CD4-positive, alpha-beta T cell treated with Interleukin-15 for 4 hours (primary cell): ENCODE measurements at regions not wholly inside any gene's neighbourhood (a gene's known extent, or its start where the extent isn't known, plus 50 kb on each side); places are given as distances from the start of the nearest gene placed in this dataset.
A peak's percentile ranks its signal among the peaks of the same experiment; 100 is the strongest.

ENCODE experiments used
- DNase-seq: peaks from one replicate; pipeline ENCODE4 v3.0.0-alpha.2; 2020; ENCODE audit warnings: low spot score

DNA sequence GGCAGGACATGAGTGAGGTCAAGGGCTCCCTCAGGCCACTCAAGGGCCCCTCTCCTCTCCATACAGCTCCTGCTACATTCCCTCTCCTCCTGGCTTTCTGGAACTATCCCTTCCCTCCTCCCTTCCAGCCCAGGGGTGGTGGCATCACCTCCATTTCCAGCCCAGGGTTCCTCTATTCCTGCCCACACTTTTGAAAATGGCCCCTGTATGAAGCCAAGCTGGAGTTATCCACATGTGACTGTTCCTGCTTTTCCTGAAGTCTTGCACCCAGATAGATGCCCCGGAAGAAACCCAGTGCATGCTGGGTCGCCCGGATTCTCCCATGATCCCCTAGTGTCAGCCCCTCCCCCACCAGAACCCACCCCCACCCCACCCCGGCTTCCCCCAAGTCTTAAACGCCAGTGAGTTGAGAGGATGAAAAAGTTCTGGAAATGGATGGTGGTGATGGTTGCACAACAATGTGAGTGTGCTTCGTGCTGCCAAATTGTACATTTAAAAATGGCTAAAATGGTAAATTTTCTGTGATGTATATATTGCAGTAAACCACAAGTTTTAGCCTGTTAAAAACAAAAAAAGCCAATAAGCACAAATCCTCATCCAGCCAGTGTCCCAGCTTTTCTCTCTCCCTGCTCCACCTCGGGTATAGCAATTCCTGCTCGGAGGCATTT is 136.9 kb downstream of the SCARB1 start:
- DNase-seq: no peak

DNA sequence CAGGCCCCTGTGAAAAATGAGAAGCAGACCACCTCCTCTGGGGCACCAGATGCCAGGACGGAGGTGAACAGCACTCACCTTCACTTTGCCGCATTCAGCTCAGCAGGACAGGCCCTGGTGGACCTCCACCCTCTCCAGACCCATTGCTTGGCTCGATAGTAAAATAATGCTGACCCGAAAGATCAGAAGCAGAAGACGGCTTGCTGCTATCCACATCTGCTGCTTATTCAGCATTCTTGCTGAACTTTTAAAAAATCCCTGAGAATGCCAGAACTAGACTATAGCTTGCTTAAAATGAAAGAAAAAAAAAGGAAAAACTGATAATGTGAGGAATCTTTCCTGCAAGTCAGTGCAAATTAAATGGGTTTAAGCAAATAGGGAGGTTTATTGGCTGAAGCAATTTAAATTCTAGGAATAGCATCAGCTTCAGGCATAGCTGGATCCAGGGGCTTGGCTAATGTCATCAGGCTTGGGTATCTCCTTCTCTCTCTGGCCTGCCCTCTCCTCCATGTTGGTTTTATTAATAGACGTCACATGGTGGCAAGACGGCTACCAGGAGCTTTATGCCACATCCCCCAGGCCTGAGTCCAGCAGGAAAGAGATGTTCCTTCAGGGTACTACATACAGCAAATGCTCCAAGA is 137.9 kb downstream of the SCARB1 start:
- no peak for DNase-seq

DNA sequence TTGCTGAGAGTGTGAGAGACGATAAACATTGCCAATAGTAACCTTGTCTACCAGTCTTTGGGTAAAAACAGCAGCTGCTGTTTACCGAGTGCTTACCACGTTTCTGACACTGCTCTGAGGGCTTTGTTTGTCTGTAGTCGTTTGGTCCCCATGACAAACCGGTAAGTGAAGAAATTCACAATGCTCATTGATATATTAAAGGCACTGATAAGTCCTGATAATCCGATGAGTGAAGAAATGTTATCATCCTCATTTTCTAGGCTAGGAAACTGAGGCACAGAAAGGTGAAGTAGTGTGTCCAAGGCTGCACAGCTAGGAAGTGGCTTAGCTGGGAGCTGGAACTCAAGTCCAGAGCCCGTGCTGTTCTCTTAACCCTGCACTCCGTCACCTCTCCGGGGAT is 138.6 kb downstream of the SCARB1 start:
- DNase-seq: no peak

GRCh38 chr12:124722878-124723277 is 140.8 kb downstream of the SCARB1 start:
- DNase-seq: no peak

GRCh38 chr12:124721501-124722162 is 142.0 kb downstream of the SCARB1 start:
- DNase-seq: no peak

DNA sequence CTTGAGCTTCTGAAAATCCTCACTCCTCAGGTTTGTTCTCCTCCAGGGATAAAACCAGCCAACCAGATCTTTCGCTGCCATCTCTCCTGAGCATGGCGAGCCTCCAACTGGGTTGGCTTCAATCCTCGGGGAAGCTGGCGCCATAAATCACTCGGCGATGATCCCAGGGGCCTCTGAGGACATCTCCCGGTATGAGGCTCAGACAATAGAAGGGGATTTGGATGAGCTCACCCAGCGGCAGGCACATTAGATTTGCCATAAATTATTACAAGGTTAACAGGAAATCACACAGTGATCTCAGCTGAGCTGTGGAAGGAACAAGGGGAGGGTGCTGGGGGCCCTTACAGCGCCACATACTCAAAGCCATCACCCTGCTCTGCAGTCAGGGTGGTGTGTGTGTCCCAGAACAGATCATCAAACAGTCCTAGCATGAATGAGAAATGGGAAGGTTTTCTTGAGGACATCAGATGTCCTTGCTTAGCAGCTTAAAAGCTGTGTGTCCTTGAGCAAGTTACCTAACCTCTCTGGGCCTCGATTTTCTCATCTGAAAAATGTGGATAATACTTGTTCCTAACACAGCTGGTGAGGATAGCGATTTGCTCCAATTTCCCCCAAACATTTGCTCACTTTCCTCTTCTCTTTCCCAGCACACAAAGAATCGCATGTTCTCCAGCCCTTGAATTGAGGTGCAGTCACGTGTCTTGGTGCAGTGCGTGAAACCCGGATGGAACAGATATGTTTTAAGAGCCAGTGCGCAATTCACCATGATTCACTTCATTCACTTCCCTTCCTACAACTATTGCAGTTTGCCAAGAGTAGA is 142.8 kb downstream of the SCARB1 start:
- no peak for DNase-seq

DNA sequence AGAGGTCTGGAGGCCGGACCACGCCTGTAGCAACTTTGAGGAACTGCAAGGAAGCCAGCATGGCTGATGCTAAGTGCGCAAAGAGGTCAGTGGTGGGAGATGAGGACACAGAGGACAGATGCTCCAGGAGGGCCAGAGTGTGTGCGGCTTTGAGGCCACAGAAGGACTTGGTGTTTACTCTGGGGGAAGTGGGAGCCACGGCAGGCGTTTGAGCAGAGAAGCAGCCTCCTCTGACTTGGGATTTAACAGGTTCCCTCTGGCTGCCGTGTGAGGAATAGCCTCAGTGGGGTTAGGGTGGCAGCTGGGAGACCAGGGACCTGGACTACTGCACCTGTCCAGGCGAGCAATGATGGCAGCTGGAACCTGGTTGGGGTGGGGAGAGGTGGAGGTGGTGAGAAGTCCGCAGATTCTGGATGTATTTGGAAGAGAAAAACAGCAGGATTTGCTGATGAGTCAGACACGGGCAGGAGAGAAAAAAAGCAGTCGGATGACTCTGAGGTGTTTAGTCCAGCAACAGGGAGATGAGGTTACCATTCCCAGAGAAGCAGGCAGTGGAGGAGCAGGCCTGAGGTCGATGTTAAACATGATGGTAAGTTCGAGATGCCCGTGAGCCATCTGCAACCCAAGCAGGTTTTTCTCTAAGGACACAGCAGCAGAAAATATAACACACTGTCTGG is 143.5 kb downstream of the SCARB1 start:
- DNase-seq: no peak

- DNase-seq: no peak
Measured at GRCh38 chr12:124719231-124719630, 144.4 kb downstream of the SCARB1 start.

GRCh38 chr12:124718458-124718857 is 145.2 kb downstream of the SCARB1 start:
- no peak for DNase-seq

DNA sequence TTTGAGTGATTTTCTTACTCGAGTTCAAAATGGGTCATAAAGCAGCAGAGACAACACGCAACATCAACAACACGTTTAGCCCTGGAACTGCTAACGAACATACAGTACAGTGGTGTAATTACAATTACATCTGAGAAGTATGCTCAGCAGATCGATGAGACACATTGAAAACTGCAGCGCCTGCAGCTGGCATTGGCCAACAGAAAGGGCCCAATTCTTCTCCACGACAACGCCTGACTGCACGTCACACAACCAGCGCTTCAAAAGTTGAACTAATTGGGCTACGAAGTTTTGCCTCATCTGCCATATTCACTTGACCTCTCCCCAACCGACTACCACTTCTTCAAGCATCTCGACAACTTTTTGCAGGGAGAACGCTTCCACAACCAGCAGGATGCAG is 145.6 kb downstream of the SCARB1 start:
- DNase-seq: no peak

GRCh38 chr12:124717318-124717717 is 146.3 kb downstream of the SCARB1 start:
- DNase-seq: no peak

GRCh38 chr12:124716208-124717130 is 147.2 kb downstream of the SCARB1 start:
- DNase-seq: no peak

GRCh38 chr12:124715121-124715990 is 147.9 kb upstream of the NCOR2 start:
- no peak for DNase-seq

DNA sequence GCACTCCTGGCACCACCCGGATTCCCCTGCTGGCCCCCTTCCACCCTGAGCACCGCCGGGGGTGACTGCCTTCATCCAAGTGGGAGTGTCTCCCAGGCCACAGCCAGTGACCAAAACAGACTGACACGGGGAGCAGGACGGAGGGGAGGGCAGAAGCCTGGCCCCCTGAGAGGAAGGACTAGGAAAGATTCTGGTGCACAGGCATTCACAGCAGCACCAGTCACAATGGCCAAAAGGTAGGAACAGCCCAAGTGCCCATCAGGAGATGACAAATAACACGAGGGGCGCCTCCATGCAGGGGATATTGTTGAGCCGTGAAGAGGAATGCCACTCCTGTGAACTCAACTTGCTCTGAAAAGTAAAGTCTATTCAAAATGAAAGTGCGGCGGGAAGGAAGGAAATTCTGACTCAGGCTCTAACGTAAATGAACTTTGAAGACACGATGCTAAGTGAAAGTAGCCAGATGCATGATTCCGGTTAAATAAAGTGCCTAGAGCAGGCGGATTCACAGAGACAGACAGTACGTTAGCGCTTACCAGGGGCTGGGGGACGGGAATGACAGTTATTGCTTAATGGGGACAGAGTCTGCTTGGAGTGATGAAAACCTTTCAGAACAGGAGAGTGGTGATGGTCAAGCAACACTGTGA is 146.1 kb upstream of the NCOR2 start:
- DNase-seq: peak; percentile 69

DNA sequence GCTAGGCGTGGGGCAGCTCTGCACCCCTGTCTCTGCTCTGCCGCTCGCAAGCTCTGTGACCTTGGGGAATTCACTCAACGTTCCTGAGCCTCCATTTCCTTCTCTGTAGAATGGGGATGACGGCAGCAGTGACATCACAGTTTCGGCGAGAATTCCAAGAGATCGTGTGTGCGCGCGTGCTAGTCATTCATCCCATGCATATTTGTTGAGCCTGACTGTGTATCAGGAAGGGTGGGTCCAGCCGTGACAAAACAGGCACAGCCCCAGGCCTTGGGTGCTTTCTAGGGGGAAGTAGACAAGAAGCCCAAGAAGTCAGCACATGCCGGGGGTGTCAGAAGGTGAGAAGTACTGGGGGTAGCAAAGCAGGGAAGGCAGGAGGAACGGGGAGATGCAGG is 145.6 kb upstream of the NCOR2 start:
- DNase-seq: no peak

DNA sequence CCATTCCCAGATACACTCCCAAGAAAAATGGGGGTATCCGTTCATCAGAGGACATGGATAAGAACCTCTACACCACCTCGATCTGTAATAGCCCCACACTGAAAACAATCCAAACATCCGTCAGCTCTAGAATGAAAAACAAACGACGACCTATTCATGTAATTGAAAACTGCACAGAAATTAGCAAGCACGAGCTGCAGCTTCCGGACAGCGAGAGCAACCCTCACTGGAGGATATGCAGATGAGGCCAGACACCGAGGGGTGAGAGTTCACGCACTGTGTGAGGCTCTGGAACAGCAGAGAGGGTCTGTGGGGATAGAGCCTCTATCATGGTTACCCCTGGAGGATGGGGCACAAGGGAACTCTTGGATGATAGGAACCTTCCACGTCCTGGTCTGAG is 143.9 kb upstream of the NCOR2 start:
- DNase-seq: no peak

GRCh38 chr12:124709722-124710687 is 142.6 kb upstream of the NCOR2 start:
- DNase-seq: no peak

- DNase-seq: no peak
Measured at GRCh38 chr12:124707316-124707715, 139.9 kb upstream of the NCOR2 start.
